GM04503 (cell line): ENCODE measurements at regions not wholly inside any gene's neighbourhood (a gene's known extent, or its start where the extent isn't known, plus 50 kb on each side); places are given as distances from the start of the nearest gene placed in this dataset.

Source experiments
- DNase-seq: peaks from one replicate; pipeline ENCODE4 v3.0.0-alpha.2; 2012; ENCODE audit warnings: low read depth

GRCh38 chr18:55651236-55651635, 63.2 kb upstream of the TCF4 start:
- no peak for DNase-seq

GRCh38 chr18:55650363-55650870, 62.4 kb upstream of the TCF4 start:
- DNase-seq: no peak

GRCh38 chr18:55647331-55647730, 59.3 kb upstream of the TCF4 start:
- DNase-seq: no peak

- DNase-seq: no peak
Observed at GRCh38 chr18:55642191-55642590, 54.2 kb upstream of the TCF4 start.

GRCh38 chr18:55641486-55641885, 53.5 kb upstream of the TCF4 start:
- DNase-seq: no peak
